Activated CD4-positive, CD25-positive, alpha-beta regulatory T cell (primary cell): ENCODE measurements at regions not wholly inside any gene's neighbourhood (a gene's known extent, or its start where the extent isn't known, plus 50 kb on each side); places are given as distances from the start of the nearest gene placed in this dataset.

ENCODE experiments used
- DNase-seq, 4 experiments: peaks; one replicate each; lab custom pipeline; 2025; lab: John Stamatoyannopoulos, UW

DNA sequence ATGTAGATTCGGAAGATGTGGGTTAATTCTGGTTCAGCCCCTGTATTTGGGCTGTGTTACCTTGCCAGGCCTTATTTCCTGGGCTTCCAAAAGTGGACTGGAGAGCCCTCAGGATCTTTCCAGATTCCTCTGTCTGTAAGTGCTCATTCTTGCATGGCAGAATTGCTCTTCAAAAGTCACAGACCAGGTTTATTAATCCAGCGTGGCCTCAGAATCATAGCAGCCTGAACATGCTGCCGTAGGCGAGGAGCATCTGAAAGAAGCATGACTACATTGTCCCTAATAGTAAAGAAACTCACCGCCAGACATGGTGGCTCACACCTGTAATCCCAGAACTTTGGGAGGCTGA is 307.8 kb downstream of the GADD45G start:
- no peak for DNase-seq

DNA sequence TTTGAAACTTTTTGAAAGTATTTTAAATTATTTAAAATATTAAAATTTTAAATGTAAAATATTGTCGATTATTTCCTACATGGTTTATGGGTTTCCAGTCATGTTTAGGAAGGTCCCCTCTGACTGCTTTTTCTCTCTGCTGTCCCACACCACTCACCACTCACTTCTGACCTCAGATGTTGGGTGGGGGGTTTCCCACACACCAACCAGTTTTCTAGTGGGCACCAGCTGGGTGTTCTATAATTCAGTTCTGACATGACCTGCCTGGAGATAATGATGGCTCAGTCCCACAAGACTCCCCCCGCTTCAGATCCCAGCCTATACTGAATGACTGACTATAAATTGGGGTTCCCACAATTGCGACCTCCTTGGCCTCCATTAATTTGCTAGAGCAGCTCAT is 310.4 kb downstream of the GADD45G start:
- no peak for DNase-seq

DNA sequence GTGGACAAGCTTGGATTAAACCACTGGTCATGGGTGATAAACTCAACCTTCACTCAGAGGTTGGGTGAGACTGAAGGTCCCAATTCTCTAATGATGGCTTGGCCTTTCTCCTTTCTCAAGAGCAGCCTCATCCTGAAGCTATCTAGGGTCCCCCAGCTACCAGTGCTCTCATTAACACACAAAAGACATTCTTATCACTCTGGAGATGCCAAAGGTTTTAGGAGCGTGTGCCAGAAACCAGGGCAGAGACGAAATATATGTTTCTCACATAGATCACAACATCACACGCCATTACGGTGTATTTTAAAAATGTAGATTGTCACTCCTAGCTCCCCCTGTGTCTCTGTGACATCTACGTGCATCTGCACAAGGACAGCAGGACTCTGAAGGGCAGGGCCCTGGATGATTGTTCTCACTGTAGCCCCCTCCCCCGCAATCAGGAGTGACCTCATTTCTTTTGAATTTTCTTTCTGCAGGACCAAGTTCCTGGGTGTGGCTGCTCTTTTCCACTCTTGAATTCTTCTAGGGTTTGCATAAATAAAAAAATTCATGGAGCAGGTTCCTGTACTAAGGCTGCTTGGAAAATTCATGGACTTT is 311.3 kb downstream of the GADD45G start:
- no peak for DNase-seq

DNA sequence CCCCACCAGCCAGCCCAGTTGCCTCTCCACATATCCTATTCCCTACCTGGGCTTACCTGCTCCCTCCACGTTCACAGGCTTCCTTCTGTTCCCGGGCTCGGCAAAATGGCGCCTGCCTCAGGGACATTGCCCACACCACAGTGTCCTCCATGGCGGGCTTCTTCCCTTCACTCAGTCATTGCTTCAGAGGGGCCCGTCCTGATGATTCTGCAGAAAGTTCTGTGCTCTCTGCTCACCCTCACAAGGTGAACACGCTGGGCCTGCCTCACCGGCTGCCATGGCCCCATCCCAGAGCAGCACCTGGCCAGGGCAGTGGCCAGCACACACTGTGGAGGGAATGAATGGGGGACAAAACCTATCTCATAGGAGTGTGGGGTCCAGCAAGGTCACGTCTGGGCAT is 313.0 kb downstream of the GADD45G start:
- DNase-seq: no peak

DNA sequence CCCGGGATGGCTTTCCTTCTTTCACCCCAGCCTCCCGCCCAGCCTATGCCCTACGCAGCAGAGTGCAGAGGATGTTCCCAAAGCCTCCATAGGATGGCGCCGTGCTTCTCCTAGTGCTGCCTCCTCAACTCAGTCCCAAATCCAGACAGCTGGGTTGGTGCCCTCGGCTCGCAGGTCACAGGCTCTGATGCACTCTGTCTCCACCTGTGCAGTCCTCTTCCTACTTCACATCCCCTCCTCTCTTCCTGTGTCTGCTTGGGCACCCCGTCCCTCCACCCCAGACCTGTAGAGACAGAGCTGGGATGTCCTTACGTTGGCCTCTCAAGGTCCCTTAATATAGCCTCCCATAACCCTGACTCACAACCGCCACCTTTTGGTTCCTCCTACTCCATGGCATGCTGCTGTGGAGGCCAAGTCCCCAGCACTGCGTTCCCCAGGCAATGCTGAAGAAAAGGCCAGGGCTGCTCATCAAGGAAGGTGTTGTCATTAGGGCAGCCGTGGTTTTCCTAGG is 314.4 kb downstream of the GADD45G start:
- no peak for DNase-seq

DNA sequence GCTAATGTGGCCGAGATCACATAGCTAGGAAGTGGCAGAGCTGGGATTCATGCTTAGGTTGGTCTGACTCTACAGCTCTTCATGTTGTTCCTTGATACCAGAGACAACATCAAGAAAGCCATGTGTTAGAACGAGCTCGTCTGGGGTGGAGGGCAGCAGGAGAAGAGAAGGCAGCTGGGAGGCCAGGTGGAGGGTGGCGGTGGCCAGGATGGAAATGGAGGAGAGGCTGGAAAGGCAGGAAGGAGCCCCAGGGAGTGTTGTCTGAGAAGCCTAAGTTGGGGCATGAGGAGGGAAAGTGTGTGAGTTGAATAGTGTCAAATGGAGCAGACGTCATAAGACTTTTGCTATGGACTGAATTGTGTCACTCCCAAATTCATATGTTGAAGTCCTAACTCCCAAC is 315.3 kb downstream of the GADD45G start:
- DNase-seq: no peak

DNA sequence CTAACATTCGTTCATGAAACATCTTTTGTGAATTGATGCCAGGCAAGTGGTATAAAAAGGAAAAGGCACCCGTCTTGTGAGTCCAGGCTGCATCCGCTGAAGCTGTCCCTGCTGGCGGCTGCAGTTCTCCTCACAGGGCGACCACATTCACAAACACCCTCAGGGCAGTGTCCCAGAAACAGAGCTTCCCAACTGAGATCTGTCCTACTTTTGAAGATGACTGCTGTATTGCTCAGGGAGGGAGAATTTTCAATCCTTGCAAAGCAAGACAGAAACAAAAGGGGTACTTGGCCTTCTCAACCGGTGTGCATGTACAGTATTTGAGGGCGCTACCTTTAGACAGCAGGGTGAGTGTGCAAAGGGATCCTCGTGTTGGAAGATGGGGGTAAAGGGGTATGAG is 316.1 kb downstream of the GADD45G start:
- no peak for DNase-seq

DNA sequence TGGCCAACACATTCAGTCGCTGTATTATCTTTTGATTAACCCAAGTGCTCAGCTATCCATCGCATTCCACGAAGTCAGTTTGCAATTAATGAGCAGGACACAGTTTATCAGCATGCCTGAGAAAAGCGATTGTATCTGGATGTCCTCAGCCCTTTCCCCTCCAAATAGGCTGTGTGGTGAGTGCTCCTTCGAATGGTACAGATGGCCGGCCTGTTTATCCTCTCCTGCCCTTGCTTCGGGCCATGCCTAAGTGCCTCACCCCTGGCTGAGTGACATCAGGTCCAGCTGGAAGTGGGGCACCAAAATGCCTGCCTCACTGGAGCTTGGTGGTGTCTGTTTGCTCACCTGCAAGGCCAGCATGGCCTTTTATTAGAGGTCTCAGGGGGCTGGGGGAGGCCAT is 317.3 kb downstream of the GADD45G start:
- no peak for DNase-seq

DNA sequence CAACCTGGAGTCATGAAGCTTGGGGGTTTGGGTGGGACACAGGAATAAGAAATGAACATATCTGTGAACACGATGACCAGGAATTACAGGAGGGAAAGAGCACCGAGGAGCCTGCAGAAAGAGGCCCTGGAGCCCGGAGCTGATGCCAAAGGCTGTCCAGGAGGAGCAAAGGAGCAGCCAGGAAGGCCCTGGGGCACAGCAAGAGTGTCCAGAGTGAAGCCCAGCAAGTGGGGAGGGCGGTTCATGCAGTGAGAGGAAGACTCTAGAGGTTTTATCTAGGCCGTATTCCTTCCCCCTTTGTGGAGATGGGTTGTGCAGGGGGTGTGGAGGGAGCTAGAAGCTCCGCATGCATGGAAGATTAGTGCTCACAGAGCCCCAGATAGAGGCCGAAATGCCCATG is 318.4 kb downstream of the GADD45G start:
- DNase-seq: no peak

DNA sequence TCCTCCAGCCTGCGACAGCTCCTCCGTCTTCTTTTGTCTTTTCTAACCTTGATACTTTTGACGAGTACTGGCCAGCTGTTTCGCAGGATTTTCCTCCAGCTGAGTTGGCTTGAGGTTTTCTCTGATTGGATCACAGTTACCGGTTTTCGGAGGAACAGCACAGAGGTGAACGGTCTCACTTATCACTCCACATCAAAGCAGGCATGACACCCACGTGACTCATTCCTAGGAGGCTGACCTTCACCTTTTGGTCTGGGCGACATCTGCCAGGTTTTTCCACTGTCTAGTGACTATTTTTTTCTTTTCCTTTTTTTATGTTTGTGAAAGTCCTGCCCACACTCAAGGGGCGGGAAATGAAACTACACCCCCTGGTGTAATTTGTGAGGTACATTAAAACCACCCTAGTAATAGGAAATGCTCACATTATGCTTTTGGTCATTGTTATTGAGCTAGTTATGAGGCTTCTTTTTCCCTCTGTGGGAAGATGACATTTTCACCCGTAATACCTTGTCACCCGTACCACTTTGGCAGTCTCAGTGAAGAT is 319.2 kb downstream of the GADD45G start:
- no peak for DNase-seq

DNA sequence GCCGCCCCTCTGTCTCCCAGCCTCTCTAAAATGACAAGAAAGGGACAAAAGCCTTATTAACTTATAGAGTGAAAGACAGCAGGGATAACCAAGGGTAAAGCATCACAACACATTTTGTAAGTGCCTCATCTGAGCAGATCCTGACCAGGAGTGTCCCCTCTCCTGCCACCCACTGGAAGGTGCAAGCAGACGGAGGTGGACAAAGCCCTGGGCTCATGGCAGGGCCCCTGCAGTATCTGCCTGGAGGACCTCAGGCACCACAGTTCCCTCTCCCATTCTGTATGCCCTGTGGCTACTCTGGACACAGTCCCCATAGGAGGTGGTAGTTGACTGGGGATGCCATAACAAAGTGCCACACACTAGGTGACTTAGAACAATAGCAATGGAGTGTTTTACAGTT is 319.8 kb downstream of the GADD45G start:
- no peak for DNase-seq

DNA sequence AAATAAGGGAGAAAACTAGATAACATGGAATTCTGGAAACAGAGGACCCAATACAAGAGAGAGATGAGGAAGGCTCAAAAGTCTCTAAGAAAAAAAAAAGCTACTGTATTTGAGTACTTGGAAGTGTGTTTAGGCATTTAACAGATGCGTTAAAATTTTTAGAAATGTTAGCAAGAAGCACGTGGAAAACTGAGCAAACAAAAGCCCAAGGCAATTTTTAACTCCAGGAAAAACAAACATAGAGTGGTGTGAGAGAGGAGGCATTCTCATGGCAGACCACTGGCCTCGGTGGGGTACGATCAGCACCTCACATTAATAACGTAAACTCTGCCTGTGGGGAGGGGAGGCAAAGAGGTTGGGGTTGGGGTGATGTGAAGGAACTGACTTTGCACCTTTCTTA is 321.4 kb downstream of the GADD45G start:
- no peak for DNase-seq

DNA sequence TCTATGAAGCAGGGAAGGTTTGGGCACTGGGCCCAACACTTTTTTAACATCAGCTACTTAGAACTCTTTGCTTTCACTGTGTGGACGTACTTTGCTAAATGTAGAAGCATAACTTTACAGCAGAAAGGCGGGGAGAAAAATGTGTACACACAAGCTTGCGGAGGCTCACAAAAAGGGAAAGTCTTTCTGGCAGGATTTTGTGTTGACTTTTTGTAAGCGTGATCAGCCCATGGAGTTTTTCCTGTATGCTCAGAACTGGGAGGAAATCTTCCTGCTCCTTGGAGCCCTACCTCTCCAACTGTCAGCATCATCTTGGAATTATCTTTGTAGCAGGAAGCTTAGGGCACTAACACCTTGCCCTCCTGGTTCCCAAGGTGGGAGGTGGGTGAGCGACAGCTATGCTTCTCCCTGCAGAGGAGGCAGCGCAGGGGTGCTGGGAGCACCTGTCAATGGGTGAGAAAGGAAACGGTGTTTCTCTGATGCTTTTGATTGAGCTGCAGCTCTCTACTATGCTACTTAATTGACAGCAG is 321.9 kb downstream of the GADD45G start:
- no peak for DNase-seq

DNA sequence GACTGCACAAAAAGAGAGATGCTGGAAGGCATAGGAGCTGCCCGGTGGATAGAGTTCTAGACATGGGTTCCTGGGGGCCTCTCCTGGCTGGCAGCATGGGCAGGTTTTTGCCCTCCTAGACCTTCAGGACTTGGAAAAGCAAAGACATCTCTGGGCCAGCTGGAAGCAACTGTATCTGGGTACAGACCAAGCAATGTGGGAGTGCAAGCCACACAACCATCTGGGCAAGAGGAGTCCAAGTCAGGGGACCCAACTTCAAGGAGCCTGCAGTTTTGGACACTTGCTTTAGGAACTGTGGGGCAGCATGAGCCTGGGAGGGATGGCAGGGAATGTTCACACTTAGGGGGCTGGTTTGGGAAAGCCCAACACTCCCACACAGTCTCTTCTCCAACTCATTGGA is 323.3 kb downstream of the GADD45G start:
- DNase-seq: no peak

DNA sequence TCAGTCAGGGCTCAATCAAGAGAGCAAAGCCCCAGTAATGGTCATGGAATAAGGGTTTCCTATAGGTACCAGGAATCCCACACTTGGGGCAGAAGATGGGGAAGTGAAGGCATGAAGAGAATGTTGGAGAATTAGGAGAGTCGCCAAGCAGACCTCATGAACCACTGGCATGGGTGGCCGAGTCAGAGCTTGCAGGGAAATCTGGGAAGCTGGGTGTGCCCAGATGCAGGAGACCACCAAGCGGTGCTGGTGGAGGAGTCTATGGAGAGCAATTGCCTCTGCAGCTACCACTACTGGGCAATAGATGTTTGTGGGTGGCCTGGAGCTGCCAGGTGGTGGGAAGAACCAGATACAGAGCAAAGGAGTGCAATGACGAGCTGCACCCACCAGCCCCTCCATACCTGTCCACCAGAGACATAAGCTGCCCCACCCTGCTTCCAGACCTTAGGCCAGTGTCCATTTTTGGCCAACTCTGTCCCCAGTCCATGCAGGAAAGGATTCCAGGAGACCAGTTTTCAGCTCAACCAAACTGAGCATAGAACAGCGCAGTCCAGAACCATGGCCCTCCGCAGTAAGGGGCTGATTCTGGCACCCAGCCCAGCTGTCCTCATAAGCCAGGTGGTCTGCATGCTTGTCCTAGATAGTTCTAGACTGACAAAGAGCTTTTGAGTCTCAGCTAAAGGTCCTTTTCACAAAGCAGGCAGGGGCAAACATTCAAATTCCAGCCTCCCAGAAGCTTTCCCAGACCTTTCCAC is 323.9 kb downstream of the GADD45G start:
- DNase-seq: no peak

DNA sequence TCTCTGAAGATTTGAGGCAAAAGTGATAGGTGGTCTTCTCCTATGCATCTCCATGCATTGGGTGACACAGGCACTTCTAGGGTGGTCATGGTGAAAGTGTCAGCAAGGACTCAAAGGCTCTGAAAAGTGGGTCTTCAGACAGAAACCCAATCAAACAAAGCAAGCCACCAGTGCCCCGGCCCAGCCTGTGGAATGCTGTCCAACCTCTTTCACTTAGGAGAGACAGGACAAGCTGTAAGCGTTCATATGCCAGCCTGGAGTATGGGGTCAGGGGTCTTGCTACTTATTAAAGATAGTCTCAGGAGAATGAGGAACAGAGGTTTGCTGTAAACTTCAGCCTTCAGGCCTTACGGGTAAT is 324.5 kb downstream of the GADD45G start:
- no peak for DNase-seq

DNA sequence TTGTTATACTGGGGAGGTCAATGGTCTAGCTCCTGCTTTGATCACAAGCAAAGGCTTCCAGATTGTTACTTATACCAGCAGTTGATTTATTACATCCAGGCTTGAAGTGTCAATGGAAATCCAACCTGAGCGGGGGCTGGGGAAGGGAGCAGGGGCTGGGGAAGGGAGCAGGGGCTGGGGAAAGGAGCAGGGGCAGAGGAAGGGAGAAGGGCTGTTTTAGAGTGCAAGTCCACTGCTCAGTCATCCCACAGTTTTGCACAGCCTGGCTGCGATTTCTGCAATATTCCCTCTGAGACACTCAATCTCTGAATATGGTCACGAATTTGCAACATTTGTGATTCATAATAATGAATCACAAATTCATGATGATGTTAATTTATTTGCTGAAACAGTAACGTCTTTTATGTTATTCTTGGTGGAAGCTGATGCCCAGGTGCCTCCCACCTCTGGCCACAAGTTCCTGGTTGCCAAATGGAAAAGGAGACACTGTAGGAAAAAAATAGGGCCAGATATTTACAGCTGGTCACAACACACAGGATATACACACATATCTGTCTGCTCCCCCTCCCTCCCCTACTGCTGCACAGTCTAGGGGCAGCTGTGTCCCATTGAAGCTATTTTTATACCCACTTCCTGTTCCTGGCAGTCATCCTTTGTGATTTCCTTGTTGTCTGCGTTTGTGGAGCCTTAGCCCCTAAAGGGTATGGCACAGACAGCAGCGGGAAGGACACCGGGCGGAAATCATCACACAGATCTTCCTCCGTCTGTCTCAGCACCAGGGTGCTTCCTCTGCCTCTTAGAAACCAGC is 325.1 kb downstream of the GADD45G start:
- no peak for DNase-seq

DNA sequence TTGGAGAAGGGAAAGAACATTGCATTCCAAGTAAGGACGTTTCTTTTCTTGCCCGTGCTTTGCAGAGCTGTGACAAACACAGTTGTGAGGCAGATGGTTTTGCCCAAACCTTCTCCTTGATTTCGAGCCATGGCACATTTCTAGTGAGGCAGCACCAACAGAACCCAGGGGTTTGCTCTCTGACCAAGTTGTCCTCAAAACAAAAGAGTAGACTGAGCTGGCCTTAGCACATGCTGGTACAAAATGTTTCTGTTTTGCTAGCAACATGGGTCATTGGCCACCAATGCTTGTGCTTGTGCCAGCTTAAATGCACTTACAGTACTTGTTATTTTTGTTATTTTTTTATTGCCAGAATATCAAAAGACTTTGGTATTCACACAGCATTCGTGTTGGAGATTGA is 328.8 kb downstream of the GADD45G start:
- DNase-seq: no peak

DNA sequence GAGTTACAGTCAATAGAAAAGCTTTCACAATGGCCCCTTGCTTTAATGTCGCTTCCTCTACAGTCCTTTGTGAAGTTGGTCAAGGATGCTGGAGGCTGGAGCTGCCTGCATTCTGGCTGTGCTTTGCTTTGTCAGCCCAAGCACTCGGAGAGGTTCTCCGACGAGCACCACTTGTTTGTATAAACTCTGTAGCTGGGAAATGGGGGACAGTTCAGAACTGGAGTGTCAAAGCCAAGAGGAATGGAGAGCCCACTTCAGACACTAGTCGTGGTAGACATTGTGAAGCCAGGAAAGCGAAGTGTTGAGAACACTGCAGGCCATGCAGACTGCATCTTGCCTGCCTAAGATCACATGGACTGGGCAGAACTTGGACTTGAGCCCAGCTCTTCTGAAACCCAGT is 330.3 kb downstream of the GADD45G start:
- no peak for DNase-seq

DNA sequence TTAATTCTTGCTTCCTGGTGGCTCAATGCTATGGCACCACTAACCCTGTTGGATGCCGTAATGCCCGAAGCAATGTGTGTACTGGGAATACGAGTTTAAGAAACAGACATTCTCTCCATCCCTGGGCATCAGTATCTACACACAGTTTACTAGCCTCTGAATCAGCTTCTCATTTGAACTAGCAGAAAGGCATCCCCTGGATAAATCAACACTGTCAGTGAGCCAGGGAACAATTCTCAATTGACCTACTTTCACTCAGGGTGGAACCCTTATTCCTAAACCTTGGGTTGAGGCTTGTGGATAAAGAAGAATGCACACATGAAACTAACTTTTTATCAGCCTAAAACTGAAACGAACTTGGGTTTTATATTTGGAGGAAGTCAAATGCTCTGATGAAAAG is 331.0 kb downstream of the GADD45G start:
- no peak for DNase-seq

DNA sequence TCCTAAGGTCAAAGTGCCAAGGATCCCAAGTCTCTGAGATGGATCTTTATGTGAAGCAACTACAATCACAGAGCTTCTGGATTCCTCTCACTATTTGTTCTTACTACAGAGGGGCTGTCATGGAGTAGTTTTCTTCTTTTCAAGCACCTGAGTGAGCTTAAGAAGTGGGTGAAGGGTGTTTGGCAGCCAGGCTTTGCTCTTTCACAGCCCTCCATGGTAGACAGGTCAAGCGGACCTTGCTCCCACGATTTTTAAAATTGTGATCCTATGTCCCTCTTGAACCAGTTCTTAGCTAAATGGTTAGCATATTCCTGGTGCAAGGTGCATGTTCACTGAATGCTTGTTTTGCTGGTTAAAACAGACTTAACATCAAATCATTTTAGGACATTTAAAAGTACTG is 332.2 kb downstream of the GADD45G start:
- no peak for DNase-seq

DNA sequence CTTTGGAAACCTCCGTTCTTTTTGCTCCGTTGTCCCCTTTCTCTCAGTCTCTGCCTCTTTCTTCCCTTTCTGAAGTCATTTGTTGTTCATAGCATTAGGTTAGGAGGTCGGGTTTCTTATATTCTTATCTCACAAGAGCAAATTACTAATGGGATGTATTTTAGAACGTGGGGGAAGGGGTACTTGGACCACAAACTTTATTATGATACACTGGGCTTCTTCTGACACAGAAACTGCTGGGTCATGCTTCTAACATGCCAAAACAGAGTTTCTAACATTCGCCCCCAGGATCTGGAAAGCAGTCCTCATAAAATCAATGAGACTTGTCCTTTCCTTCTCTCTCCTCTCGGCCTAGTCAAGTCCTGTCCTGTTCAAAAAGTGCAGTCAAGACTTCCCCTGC is 334.4 kb downstream of the GADD45G start:
- DNase-seq: no peak
